Lower lobe of right lung (tissue), 2 donors: ENCODE measurements at regions not wholly inside any gene's neighbourhood (a gene's known extent, or its start where the extent isn't known, plus 50 kb on each side); places are given as distances from the start of the nearest gene placed in this dataset.

Experiments used
- ATAC-seq, 2 donors: fragments of 200-7000 bp; cut with Tn5 transposase; one replicate each; pipeline ENCODE4 v1.9.1; 2020 to 2022; ENCODE audit warnings: mild to moderate bottlenecking in 2 of 2, moderate library complexity in 2 of 2
- DNase-seq: peaks from one replicate; pipeline ENCODE4 v3.0.0-alpha.2; 2020
- H3K27ac ChIP-seq: fragments of 200-600 bp; one replicate; pipeline ENCODE4 v1.8.0; 2022
- H3K27me3 ChIP-seq: fragments of 200-600 bp; one replicate; pipeline ENCODE4 v1.8.0; 2022; ENCODE audit warnings: low read depth
- H3K36me3 ChIP-seq: fragments of 200-600 bp; one replicate; pipeline ENCODE4 v1.8.0; 2022; ENCODE audit warnings: mild to moderate bottlenecking
- H3K4me1 ChIP-seq: fragments of 200-600 bp; one replicate; pipeline ENCODE4 v1.8.0; 2022
- H3K4me3 ChIP-seq: fragments of 200-600 bp; one replicate; pipeline ENCODE4 v1.8.0; 2022; ENCODE audit warnings: mild to moderate bottlenecking
- H3K9me3 ChIP-seq: fragments of 200-600 bp; one replicate; pipeline ENCODE4 v1.8.0; 2022
- CTCF ChIP-seq: fragments of 200-600 bp; IDR thresholded peaks from one replicate; pipeline ENCODE4 v1.8.0; 2022; ENCODE audit warnings: antibody characterized with exemption, mild to moderate bottlenecking
- intact Hi-C: fragments of 100-400 bp; cut with DNase I; formaldehyde crosslinking; loops from one replicate; pipeline ENCODE4 v1.11.0; 2022
- donor health status: DM: no; HTN: yes; CAD: no; lungs with severe emphysema.

- H3K27me3 ChIP-seq = no peaks in the 10 kb centered on the region
- intact Hi-C loops = no loop called here
- TF ChIP-seq CTCF = no peak
Measured at GRCh38 chr11:69394234-69394868, 87.1 kb upstream of the LINC01488 start.

GRCh38 chr11:69394869-69395246 lies 86.6 kb upstream of the LINC01488 start:
- Histone ChIP-seq H3K4me3 (no peak overlapping the region), H3K9me3 (no peaks in the 10 kb centered on the region), H3K27ac (no peak overlapping the region), H3K4me1 (no peaks in the 10 kb centered on the region), H3K36me3 (no peaks in the 10 kb centered on the region), H3K27me3 (no peaks in the 10 kb centered on the region)
- intact Hi-C loops = no loop called here
- DNase-seq (no peak), ATAC-seq (no peak)
- TF ChIP-seq CTCF = no peak

More at GRCh38 chr11:69394234-69394868, 87.1 kb upstream of the LINC01488 start:
- Histone ChIP-seq H3K4me1 (no peaks in the 10 kb centered on the region), H3K27ac (no peak overlapping the region), H3K4me3 (no peak overlapping the region), H3K9me3 (no peaks in the 10 kb centered on the region), H3K36me3 (no peaks in the 10 kb centered on the region)
- no peak for ATAC-seq
- DNase-seq = no peak

- DNase-seq = no peak
- H3K27ac ChIP-seq = no peak overlapping the region
- no peaks in the 10 kb centered on the region for H3K9me3 ChIP-seq
- H3K4me1 ChIP-seq = no peaks in the 10 kb centered on the region
- intact Hi-C loops = no loop called here
- H3K36me3 ChIP-seq = no peaks in the 10 kb centered on the region
- no peak for ATAC-seq
- no peak overlapping the region for H3K4me3 ChIP-seq
- no peaks in the 10 kb centered on the region for H3K27me3 ChIP-seq
- no peak for TF ChIP-seq CTCF
Measured at GRCh38 chr11:69395287-69395686, 86.2 kb upstream of the LINC01488 start.

- DNase-seq = no peak
- no peak for TF ChIP-seq CTCF
- Histone ChIP-seq H3K4me3 (no peak overlapping the region), H3K36me3 (no peaks in the 10 kb centered on the region), H3K4me1 (no peaks in the 10 kb centered on the region), H3K9me3 (no peaks in the 10 kb centered on the region), H3K27ac (no peak overlapping the region), H3K27me3 (no peaks in the 10 kb centered on the region)
- ATAC-seq = no peak
- intact Hi-C loops = no loop called here
Measured at GRCh38 chr11:69396051-69396947, 85.2 kb upstream of the LINC01488 start.

GRCh38 chr11:69396948-69397307 lies 84.5 kb upstream of the LINC01488 start:
- Histone ChIP-seq H3K27ac (no peak overlapping the region), H3K27me3 (no peaks in the 10 kb centered on the region), H3K36me3 (no peaks in the 10 kb centered on the region), H3K4me3 (no peak overlapping the region), H3K9me3 (no peaks in the 10 kb centered on the region), H3K4me1 (no peaks in the 10 kb centered on the region)
- TF ChIP-seq CTCF = no peak
- ATAC-seq (no peak), DNase-seq (no peak)
- intact Hi-C loops = no loop called here
